ENCODE measurements at regions not wholly inside any gene's neighbourhood (a gene's known extent, or its start where the extent isn't known, plus 50 kb on each side); places are given as distances from the start of the nearest gene placed in this dataset.

- TF ChIP-seq CTCF (conservative IDR thresholded peaks at IDR 0.05; ENCODE audit: low read depth, low read length) (no peak), EZH2 (IDR thresholded peaks at IDR 0.05; ENCODE audit: low read length, unreplicated experiment) (no peak)
Measured at GRCh38 chr13:106139377-106139776, 396.1 kb downstream of the EFNB2 start.
